ENCODE measurements at regions not wholly inside any gene's neighbourhood (a gene's known extent, or its start where the extent isn't known, plus 50 kb on each side); places are given as distances from the start of the nearest gene placed in this dataset.

- Histone ChIP-seq H3K9me3 (ENCODE audit: control insufficient read depth in 2 of 3, insufficient read depth in 1 of 3, low read length in 3 of 3) (no peaks in the 10 kb centered on the region), H3K9ac (ENCODE audit: low read length in 3 of 3) (no peak overlapping the region), H3K4me3 (ENCODE audit: low read length in 3 of 3) (no peak overlapping the region), H3K36me3 (ENCODE audit: control insufficient read depth in 2 of 3, insufficient read depth in 3 of 3, low read length in 3 of 3) (no peaks in the 10 kb centered on the region), H3K4me1 (ENCODE audit: control insufficient read depth in 2 of 3, insufficient read depth in 2 of 3, low read depth in 1 of 3, low read length in 3 of 3) (no peaks in the 10 kb centered on the region), H3K27me3 (ENCODE audit: control insufficient read depth, insufficient read depth, low read length) (no peaks in the 10 kb centered on the region), H3K27ac (ENCODE audit: low read depth in 2 of 2, low read length in 2 of 2) (no peak overlapping the region)
- DNase-seq (no peak), FAIRE-seq (no peak)
- intact Hi-C loops (cut with DNase I): no loop called here
- no peak for TF ChIP-seq CTCF (IDR thresholded peaks at IDR 0.05; ENCODE audit: borderline replicate concordance, extremely low read depth, insufficient read depth)
These were observed 155.6 kb downstream of the PPP1R3A start for GRCh38 chr7:113763226-113763625.

GRCh38 chr7:113756250-113756649 lies 162.6 kb downstream of the PPP1R3A start:
- H3K27ac ChIP-seq (ENCODE audit: low read depth in 2 of 2, low read length in 2 of 2): no peak overlapping the region
- no peaks in the 10 kb centered on the region for H3K36me3 ChIP-seq (ENCODE audit: control insufficient read depth in 2 of 3, insufficient read depth in 3 of 3, low read length in 3 of 3)
- H3K9me3 ChIP-seq (ENCODE audit: control insufficient read depth in 2 of 3, insufficient read depth in 1 of 3, low read length in 3 of 3): no peaks in the 10 kb centered on the region
- H3K4me3 ChIP-seq (ENCODE audit: low read length in 3 of 3): no peak overlapping the region
- FAIRE-seq: no peak
- H3K27me3 ChIP-seq (ENCODE audit: control insufficient read depth, insufficient read depth, low read length): no peaks in the 10 kb centered on the region
- no peak for DNase-seq
- no peak for TF ChIP-seq CTCF (IDR thresholded peaks at IDR 0.05; ENCODE audit: borderline replicate concordance, extremely low read depth, insufficient read depth)
- H3K4me1 ChIP-seq (ENCODE audit: control insufficient read depth in 2 of 3, insufficient read depth in 2 of 3, low read depth in 1 of 3, low read length in 3 of 3): no peaks in the 10 kb centered on the region
- no peak overlapping the region for H3K9ac ChIP-seq (ENCODE audit: low read length in 3 of 3)
- intact Hi-C loops (cut with DNase I): no loop called here

- Histone ChIP-seq H3K27ac (ENCODE audit: low read depth in 2 of 2, low read length in 2 of 2) (no peak overlapping the region), H3K4me1 (ENCODE audit: control insufficient read depth in 2 of 3, insufficient read depth in 2 of 3, low read depth in 1 of 3, low read length in 3 of 3) (no peaks in the 10 kb centered on the region), H3K27me3 (ENCODE audit: control insufficient read depth, insufficient read depth, low read length) (no peaks in the 10 kb centered on the region), H3K36me3 (ENCODE audit: control insufficient read depth in 2 of 3, insufficient read depth in 3 of 3, low read length in 3 of 3) (no peaks in the 10 kb centered on the region), H3K9ac (ENCODE audit: low read length in 3 of 3) (no peak overlapping the region), H3K9me3 (ENCODE audit: control insufficient read depth in 2 of 3, insufficient read depth in 1 of 3, low read length in 3 of 3) (no peaks in the 10 kb centered on the region), H3K4me3 (ENCODE audit: low read length in 3 of 3) (no peak overlapping the region)
- DNase-seq: no peak
- intact Hi-C loops (cut with DNase I): no loop called here
- no peak for FAIRE-seq
- no peak for TF ChIP-seq CTCF (IDR thresholded peaks at IDR 0.05; ENCODE audit: borderline replicate concordance, extremely low read depth, insufficient read depth)
These were observed 166.1 kb downstream of the PPP1R3A start for GRCh38 chr7:113752689-113753088.

GRCh38 chr7:113752289-113752688 lies 166.5 kb downstream of the PPP1R3A start:
- H3K27ac ChIP-seq (ENCODE audit: low read depth in 2 of 2, low read length in 2 of 2): no peak overlapping the region
- no peaks in the 10 kb centered on the region for H3K9me3 ChIP-seq (ENCODE audit: control insufficient read depth in 2 of 3, insufficient read depth in 1 of 3, low read length in 3 of 3)
- intact Hi-C loops (cut with DNase I): no loop called here
- no peak overlapping the region for H3K4me3 ChIP-seq (ENCODE audit: low read length in 3 of 3)
- H3K27me3 ChIP-seq (ENCODE audit: control insufficient read depth, insufficient read depth, low read length): no peaks in the 10 kb centered on the region
- TF ChIP-seq CTCF (IDR thresholded peaks at IDR 0.05; ENCODE audit: borderline replicate concordance, extremely low read depth, insufficient read depth): no peak
- FAIRE-seq (no peak), DNase-seq (no peak)
- H3K9ac ChIP-seq (ENCODE audit: low read length in 3 of 3): no peak overlapping the region
- no peaks in the 10 kb centered on the region for H3K36me3 ChIP-seq (ENCODE audit: control insufficient read depth in 2 of 3, insufficient read depth in 3 of 3, low read length in 3 of 3)
- no peaks in the 10 kb centered on the region for H3K4me1 ChIP-seq (ENCODE audit: control insufficient read depth in 2 of 3, insufficient read depth in 2 of 3, low read depth in 1 of 3, low read length in 3 of 3)

Data from kidney (tissue), 13 donors.